H1 (cell line): ENCODE measurements at regions not wholly inside any gene's neighbourhood (a gene's known extent, or its start where the extent isn't known, plus 50 kb on each side); places are given as distances from the start of the nearest gene placed in this dataset.

Experiments used
- CTCF ChIA-PET: fragments of 300-600 bp; sonication (Branson Sonifier 250); formaldehyde crosslinking; loops from one replicate; lab custom pipeline; 2021; ENCODE audit not compliant: partially characterized antibody; lab: Charles Lee
- POLR2A ChIA-PET: fragments of 300-600 bp; sonication (Branson Sonifier 250); formaldehyde crosslinking; loops from one replicate; lab custom pipeline; 2021; ENCODE audit warnings: inconsistent platforms; ENCODE audit not compliant: partially characterized antibody; lab: Charles Lee
- DNase-seq, 2 experiments: peaks; one replicate each; pipeline versions ENCODE4 v3.0.0 to v3.0.0-alpha.2; 2010 to 2022; ENCODE audit warnings: low spot score in 2 of 2, low read depth in 1 of 2, mixed read lengths in 1 of 2
- FAIRE-seq: peaks from 2 replicates; lab custom pipeline; 2011; peaks lifted over from hg19 to GRCh38; lab: Jason Lieb, UNC
- H2AFZ ChIP-seq: 2 replicates; pipeline ENCODE4 v1.8.1; 2012; ENCODE audit warnings: low read length, inconsistent platforms
- H2AK5ac ChIP-seq: 2 replicates; pipeline ENCODE4 v1.6.1; 2013; ENCODE audit warnings: low read depth, low read length
- H2BK120ac ChIP-seq: replicated peaks from 2 replicates; pipeline ENCODE3; 2013; ENCODE audit warnings: low read depth, low read length, inconsistent platforms
- H2BK12ac ChIP-seq: 2 replicates; pipeline ENCODE4 v1.6.1; 2013; ENCODE audit warnings: low read depth, low read length
- H2BK15ac ChIP-seq: 2 replicates; pipeline ENCODE4 v1.6.1; 2013; ENCODE audit warnings: low read length
- H2BK20ac ChIP-seq: 2 replicates; pipeline ENCODE4 v1.6.1; 2013; ENCODE audit warnings: low read length
- H2BK5ac ChIP-seq: 2 replicates; pipeline ENCODE4 v1.6.1; 2013; ENCODE audit warnings: low read depth, low read length
- H3K14ac ChIP-seq: 2 replicates; pipeline ENCODE4 v1.6.1; 2013; ENCODE audit warnings: inconsistent platforms; ENCODE audit not compliant: insufficient read length
- H3K18ac ChIP-seq: 2 replicates; pipeline ENCODE4 v1.6.1; 2013; ENCODE audit warnings: low read length; ENCODE audit errors: extremely low read depth
- H3K23ac ChIP-seq: 2 replicates; pipeline ENCODE4 v1.6.1; 2013; ENCODE audit warnings: inconsistent platforms; ENCODE audit not compliant: insufficient read length
- H3K23me2 ChIP-seq: 2 replicates; pipeline ENCODE4 v1.6.1; 2013; ENCODE audit warnings: low read depth, low read length
- H3K27ac ChIP-seq: 2 replicates; pipeline ENCODE4 v1.6.1; 2011; ENCODE audit warnings: low read depth, low read length, inconsistent platforms
- H3K27me3 ChIP-seq, 4 experiments: replicated peaks in 1 of 4; 1 replicate in 1 of 4; 2 replicates in 3 of 4; pipeline versions ENCODE4 v1.6.1 to v1.8.1; 2011 to 2013; ENCODE audit warnings: low read length in 3 of 4, mild to moderate bottlenecking in 3 of 4, inconsistent platforms in 2 of 4, mixed read lengths in 2 of 4, moderate library complexity in 1 of 4; ENCODE audit not compliant: control insufficient read depth in 3 of 4, insufficient read depth in 3 of 4; ENCODE audit errors: extremely low read depth in 1 of 4
- H3K36me3 ChIP-seq, 4 experiments: 2 replicates each; pipeline versions ENCODE4 v1.6.1 to v1.8.1; 2011 to 2013; ENCODE audit warnings: mild to moderate bottlenecking in 4 of 4, low read length in 3 of 4, moderate library complexity in 2 of 4, control low read depth in 1 of 4, inconsistent platforms in 1 of 4; ENCODE audit not compliant: insufficient read depth in 4 of 4, control insufficient read depth in 2 of 4
- H3K4ac ChIP-seq: replicated peaks from 2 replicates; pipeline ENCODE3; 2013; ENCODE audit warnings: low read length, low read depth, mixed read lengths, inconsistent platforms; ENCODE audit not compliant: insufficient read length
- H3K4me1 ChIP-seq, 4 experiments: replicated peaks in 1 of 4; 1 replicate in 1 of 4; 2 replicates in 3 of 4; pipeline versions ENCODE4 v1.6.1 to v1.8.1; 2011 to 2013; ENCODE audit warnings: low read length in 3 of 4, inconsistent platforms in 2 of 4, mixed read lengths in 1 of 4; ENCODE audit not compliant: insufficient read depth in 4 of 4, control insufficient read depth in 3 of 4
- H3K4me2 ChIP-seq, 2 experiments: 2 replicates each; pipeline versions ENCODE4 v1.6.1 to v1.8.1; 2011 to 2013; ENCODE audit warnings: low read depth in 2 of 2, low read length in 2 of 2, control low read depth in 1 of 2, inconsistent platforms in 1 of 2, mild to moderate bottlenecking in 1 of 2; ENCODE audit not compliant: insufficient read depth in 1 of 2
- H3K4me3 ChIP-seq, 4 experiments: fragments of 200-600, 300-600 bp in 1 of 4; sonication (generic), shearing (Covaris generic), sonication (Bioruptor Twin) in 1 of 4; 2 replicates each; pipeline versions ENCODE4 v1.5.1 to v1.8.1; 2011 to 2016; ENCODE audit warnings: low read length in 4 of 4, low read depth in 3 of 4, control low read depth in 2 of 4, inconsistent platforms in 2 of 4, mild to moderate bottlenecking in 2 of 4, mixed read lengths in 1 of 4, moderate library complexity in 1 of 4; ENCODE audit not compliant: insufficient read depth in 2 of 4; ENCODE audit errors: extremely low read depth in 1 of 4
- H3K56ac ChIP-seq: replicated peaks from 2 replicates; pipeline ENCODE3; 2013; ENCODE audit warnings: low read depth, mild to moderate bottlenecking, mixed read lengths, low read length, inconsistent platforms; ENCODE audit not compliant: insufficient read length
- H3K79me1 ChIP-seq: 2 replicates; pipeline ENCODE4 v1.6.1; 2013; ENCODE audit warnings: low read depth, low read length, control low read depth
- H3K79me2 ChIP-seq, 2 experiments: 2 replicates each; pipeline versions ENCODE4 v1.6.1 to v1.8.1; 2012 to 2013; ENCODE audit warnings: low read length in 2 of 2, mild to moderate bottlenecking in 2 of 2, inconsistent platforms in 1 of 2; ENCODE audit not compliant: insufficient read depth in 2 of 2, control insufficient read depth in 1 of 2
- H3K9ac ChIP-seq, 4 experiments: replicated peaks in 1 of 4; 1 replicate in 1 of 4; 2 replicates in 3 of 4; pipeline versions ENCODE4 v1.6.1 to v1.8.1; 2011 to 2013; ENCODE audit warnings: low read depth in 3 of 4, low read length in 3 of 4, control low read depth in 2 of 4, mild to moderate bottlenecking in 2 of 4, moderate library complexity in 2 of 4, inconsistent platforms in 1 of 4; ENCODE audit errors: extremely low read depth in 1 of 4
- H3K9me3 ChIP-seq, 2 experiments: 2 replicates each; pipeline versions ENCODE4 v1.6.1 to v1.8.1; 2012 to 2013; ENCODE audit warnings: mild to moderate bottlenecking in 2 of 2, moderate library complexity in 2 of 2, control low read depth in 1 of 2, inconsistent platforms in 1 of 2, low read depth in 1 of 2, low read length in 1 of 2, mixed read lengths in 1 of 2; ENCODE audit not compliant: insufficient read depth in 2 of 2
- H4K20me1 ChIP-seq, 2 experiments: replicated peaks in 1 of 2; 2 replicates each; pipeline versions ENCODE3 to v1.8.1; 2011 to 2013; ENCODE audit warnings: inconsistent platforms in 2 of 2, low read length in 2 of 2, mild to moderate bottlenecking in 1 of 2; ENCODE audit not compliant: insufficient read depth in 2 of 2, control insufficient read depth in 1 of 2
- H4K5ac ChIP-seq: 2 replicates; pipeline ENCODE4 v1.6.1; 2013; ENCODE audit warnings: low read length, low read depth, mixed read lengths, inconsistent platforms; ENCODE audit not compliant: insufficient read length
- H4K8ac ChIP-seq: 2 replicates; pipeline ENCODE4 v1.8.0; 2013; ENCODE audit warnings: mild to moderate bottlenecking, moderate library complexity, low read length, inconsistent platforms; ENCODE audit not compliant: insufficient read depth; ENCODE audit errors: extremely low read depth
- H4K91ac ChIP-seq: replicated peaks from 2 replicates; pipeline ENCODE3; 2013; ENCODE audit warnings: low read length, mixed read lengths, inconsistent platforms; ENCODE audit not compliant: insufficient read length
- CHD7 ChIP-seq: fragments of 300-600 bp; sonication (generic); IDR thresholded peaks from 2 replicates; pipeline ENCODE4 v1.7.1; 2012; ENCODE audit warnings: low read length, moderate library complexity, mild to moderate bottlenecking, inconsistent platforms; ENCODE audit not compliant: insufficient replicate concordance
- WGBS, 2 experiments: shearing (Covaris generic) in 1 of 2; methylation state at CpG; one replicate each; pipeline versions ENCODE4 v1.1.6 to v1.1.7; 2013 to 2015; ENCODE audit warnings: low lambda C conversion rate in 2 of 2, mixed read lengths in 2 of 2, inconsistent platforms in 1 of 2, low coverage in 1 of 2, missing lambda C conversion rate in 1 of 2; ENCODE audit not compliant: insufficient replicate concordance in 2 of 2, insufficient coverage in 1 of 2, insufficient read length in 1 of 2; ENCODE audit errors: extremely low coverage in 1 of 2, missing lambda C conversion rate in 1 of 2; 5-methylcytosine and 5-hydroxymethylcytosine counted together

- Histone ChIP-seq H3K9me3 (no peaks in the 10 kb centered on the region), H2BK5ac (no peak overlapping the region), H3K14ac (no peak overlapping the region), H2BK12ac (no peak overlapping the region), H2BK120ac (no peak overlapping the region), H3K27me3 (no peaks in the 10 kb centered on the region), H3K79me1 (no peaks in the 10 kb centered on the region), H3K79me2 (no peaks in the 10 kb centered on the region), H3K4me3 (no peak overlapping the region), H2BK20ac (no peak overlapping the region), H2AFZ (no peak overlapping the region), H3K23me2 (peaks cover 3% of the 10 kb centered on the region; the same call in 1 of the 2 replicates), H3K4ac (no peak overlapping the region), H2AK5ac (no peak overlapping the region), H3K27ac (no peak overlapping the region), H3K4me1 (no peaks in the 10 kb centered on the region), H3K4me2 (no peak overlapping the region), H4K20me1 (no peaks in the 10 kb centered on the region), H3K9ac (no peak overlapping the region), H3K18ac (no peak overlapping the region), H3K36me3 (no peaks in the 10 kb centered on the region), H4K5ac (no peak overlapping the region), H3K23ac (no peak overlapping the region), H4K91ac (no peak overlapping the region), H2BK15ac (no peak overlapping the region), H3K56ac (no peak overlapping the region), H4K8ac (no peak overlapping the region)
- DNase-seq (no peak), FAIRE-seq (no peak)
- CTCF ChIA-PET: interaction anchor here (0.8 kb wide), 1 partner anchor 78 kb away, joined by 3 read pairs; no protein-coding TSS in a partner anchor
- 91% methylated on average over 3 of the region's 3 CpGs; no CpG with 5 or more reads in 1 of the 2 experiments for WGBS, 2 experiments
- POLR2A ChIA-PET: no interaction called here
- no peak for TF ChIP-seq CHD7
Observed at GRCh38 chr6:165968408-165968807, 199.2 kb downstream of the TBXT start.
